IMR-90 (cell line): ENCODE measurements at regions not wholly inside any gene's neighbourhood (a gene's known extent, or its start where the extent isn't known, plus 50 kb on each side); places are given as distances from the start of the nearest gene placed in this dataset.

Experiments
- ATAC-seq: fragments of 200-7000 bp; cut with Tn5 transposase; 2 replicates; pipeline ENCODE4 v1.9.1; 2020; ENCODE audit warnings: low read depth, mild to moderate bottlenecking, moderate library complexity
- BruUV-seq: library from RNA; stranded (reverse); fragments of 400-500 nt; replicated peaks from 2 replicates; lab custom pipeline; 2021; lab: Mats Ljungman, UMichigan
- CTCF ChIA-PET: fragments of 300-600 bp; formaldehyde crosslinking; extraction: SDS; loops from one replicate; lab custom pipeline; 2021; ENCODE audit warnings: antibody characterized with exemption; lab: Yijun Ruan, JAX
- POLR2A ChIA-PET: fragments of 300-600 bp; sonication (Branson Sonifier 250); formaldehyde crosslinking; loops from one replicate; lab custom pipeline; 2022; ENCODE audit warnings: antibody characterized with exemption; ENCODE audit not compliant: unreplicated experiment; lab: Charles Lee
- DNase-seq: peaks from one replicate; pipeline ENCODE4 v3.0.0; 2013
- H2AFZ ChIP-seq: replicated peaks from 2 replicates; pipeline ENCODE3; 2013; ENCODE audit warnings: low read length, mild to moderate bottlenecking; ENCODE audit not compliant: poor library complexity
- H2AK5ac ChIP-seq: 2 replicates; pipeline ENCODE4 v1.6.1; 2013; ENCODE audit warnings: low read depth, low read length, inconsistent platforms
- H2AK9ac ChIP-seq: replicated peaks from 2 replicates; pipeline ENCODE3; 2013; ENCODE audit warnings: mild to moderate bottlenecking, low read depth, low read length, moderate library complexity; ENCODE audit not compliant: poor library complexity
- H2BK120ac ChIP-seq: 2 replicates; pipeline ENCODE4 v1.6.1; 2013; ENCODE audit warnings: low read depth, low read length, inconsistent platforms
- H2BK15ac ChIP-seq: 3 replicates; pipeline ENCODE4 v1.6.1; 2013; ENCODE audit warnings: low read depth, low read length, inconsistent platforms
- H2BK20ac ChIP-seq: 2 replicates; pipeline ENCODE4 v1.6.1; 2013; ENCODE audit warnings: low read depth, mild to moderate bottlenecking, inconsistent platforms, low read length, moderate library complexity
- H2BK5ac ChIP-seq: 2 replicates; pipeline ENCODE4 v1.6.1; 2013; ENCODE audit warnings: mild to moderate bottlenecking, low read depth, low read length, inconsistent platforms; ENCODE audit not compliant: poor library complexity, severe bottlenecking
- H3K14ac ChIP-seq: replicated peaks from 2 replicates; pipeline ENCODE4 v1.6.1; 2013; ENCODE audit warnings: low read depth, low read length, inconsistent platforms
- H3K18ac ChIP-seq: 2 replicates; pipeline ENCODE4 v1.6.1; 2013; ENCODE audit warnings: low read depth, low read length, control low read depth
- H3K23ac ChIP-seq: 2 replicates; pipeline ENCODE4 v1.6.1; 2013; ENCODE audit warnings: low read depth, low read length, inconsistent platforms
- H3K27ac ChIP-seq: 2 replicates; pipeline ENCODE4 v1.5.1; 2013; ENCODE audit warnings: mild to moderate bottlenecking, control low read depth, low read length; ENCODE audit not compliant: insufficient read depth
- H3K27me3 ChIP-seq: 2 replicates; pipeline ENCODE4 v1.6.1; 2013; ENCODE audit warnings: low read length; ENCODE audit not compliant: control insufficient read depth, insufficient read depth
- H3K36me3 ChIP-seq: 2 replicates; pipeline ENCODE4 v1.6.1; 2013; ENCODE audit warnings: low read length, mixed read lengths; ENCODE audit not compliant: control insufficient read depth, insufficient read depth
- H3K4ac ChIP-seq: 2 replicates; pipeline ENCODE4 v1.6.1; 2013; ENCODE audit warnings: low read depth, low read length, inconsistent platforms
- H3K4me1 ChIP-seq: 2 replicates; pipeline ENCODE4 v1.6.1; 2013; ENCODE audit warnings: low read length, mixed read lengths; ENCODE audit not compliant: control insufficient read depth, insufficient read depth
- H3K4me2 ChIP-seq: 2 replicates; pipeline ENCODE4 v1.6.1; 2013; ENCODE audit warnings: low read depth, mild to moderate bottlenecking, control low read depth, low read length, moderate library complexity
- H3K4me3 ChIP-seq: 2 replicates; pipeline ENCODE4 v1.5.1; 2013; ENCODE audit warnings: low read depth, mild to moderate bottlenecking, control low read depth, low read length, moderate library complexity; ENCODE audit not compliant: insufficient read depth
- H3K56ac ChIP-seq: 2 replicates; pipeline ENCODE4 v1.6.1; 2013; ENCODE audit warnings: low read length, inconsistent platforms; ENCODE audit not compliant: insufficient read depth; ENCODE audit errors: extremely low read depth
- H3K79me1 ChIP-seq, 2 experiments: 2 replicates each; pipeline ENCODE4 v1.6.1; 2013; ENCODE audit warnings: low read length in 2 of 2, inconsistent platforms in 1 of 2, low read depth in 1 of 2
- H3K9ac ChIP-seq: 2 replicates; pipeline ENCODE4 v1.6.1; 2013; ENCODE audit warnings: low read depth, low read length, control low read depth
- H3K9me1 ChIP-seq: 2 replicates; pipeline ENCODE4 v1.6.1; 2013; ENCODE audit warnings: low read length, inconsistent platforms; ENCODE audit not compliant: insufficient read depth
- H3K9me3 ChIP-seq: 2 replicates; pipeline ENCODE4 v1.6.1; 2013; ENCODE audit warnings: low read length; ENCODE audit not compliant: control insufficient read depth, insufficient read depth
- H4K20me1 ChIP-seq: 2 replicates; pipeline ENCODE4 v1.6.1; 2013; ENCODE audit warnings: low read length, inconsistent platforms; ENCODE audit not compliant: insufficient read depth
- H4K5ac ChIP-seq: 2 replicates; pipeline ENCODE4 v1.6.1; 2013; ENCODE audit warnings: mild to moderate bottlenecking, low read depth, low read length, control low read depth
- H4K8ac ChIP-seq, 2 experiments: 2 replicates each; pipeline ENCODE4 v1.6.1; 2013; ENCODE audit warnings: low read depth in 2 of 2, low read length in 2 of 2, control low read depth in 1 of 2, inconsistent platforms in 1 of 2
- H4K91ac ChIP-seq: 2 replicates; pipeline ENCODE4 v1.6.1; 2013; ENCODE audit warnings: low read depth, low read length, inconsistent platforms; ENCODE audit not compliant: insufficient read depth
- BHLHE40 ChIP-seq: fragments of 150-350 bp; IDR thresholded peaks from 2 replicates; pipeline ENCODE4 v1.6.1; 2016; ENCODE audit warnings: mild to moderate bottlenecking, low read depth, low read length
- CEBPB ChIP-seq: IDR thresholded peaks from 2 replicates; pipeline ENCODE4 v1.6.1; 2012; ENCODE audit warnings: low read depth, low read length, improper control_type of control experiment
- CHD1 ChIP-seq: IDR thresholded peaks from 2 replicates; pipeline ENCODE4 v1.6.1; 2012; ENCODE audit warnings: low read depth, low read length, improper control_type of control experiment
- FOS ChIP-seq: fragments of 150-350 bp; IDR thresholded peaks from 2 replicates; pipeline ENCODE4 v1.6.1; 2016; ENCODE audit warnings: low read depth, low read length
- MAFK ChIP-seq: IDR thresholded peaks from 2 replicates; pipeline ENCODE4 v1.6.1; 2012; ENCODE audit warnings: low read depth, low read length, improper control_type of control experiment
- MAZ ChIP-seq: IDR thresholded peaks from 2 replicates; pipeline ENCODE4 v1.6.1; 2012; ENCODE audit warnings: low read depth, mild to moderate bottlenecking, low read length, improper control_type of control experiment, moderate library complexity, borderline replicate concordance
- MXI1 ChIP-seq: IDR thresholded peaks from 2 replicates; pipeline ENCODE4 v1.6.1; 2012; ENCODE audit warnings: low read depth, mild to moderate bottlenecking, low read length, moderate library complexity, borderline replicate concordance
- NFE2L2 ChIP-seq: fragments of 150-350 bp; IDR thresholded peaks from 2 replicates; pipeline ENCODE4 v1.6.1; 2016; ENCODE audit warnings: low read depth, mild to moderate bottlenecking, low read length
- POLR2A ChIP-seq: IDR thresholded peaks from 2 replicates; pipeline ENCODE4 v1.6.1; 2012; ENCODE audit warnings: mild to moderate bottlenecking, low read depth, low read length
- RAD21 ChIP-seq: IDR thresholded peaks from 2 replicates; pipeline ENCODE4 v1.6.1; 2012; ENCODE audit warnings: low read length, improper control_type of control experiment
- RCOR1 ChIP-seq: IDR thresholded peaks from 2 replicates; pipeline ENCODE4 v1.6.1; 2012; ENCODE audit warnings: mild to moderate bottlenecking, low read length, improper control_type of control experiment; ENCODE audit not compliant: insufficient replicate concordance
- RFX5 ChIP-seq: IDR thresholded peaks from 2 replicates; pipeline ENCODE4 v1.8.0; 2012; ENCODE audit warnings: low read depth, mild to moderate bottlenecking, low read length, moderate library complexity
- SMC3 ChIP-seq: fragments of 150-350 bp; IDR thresholded peaks from 2 replicates; pipeline ENCODE4 v1.6.1; 2016; ENCODE audit warnings: low read depth, mild to moderate bottlenecking, antibody characterized with exemption, low read length, moderate library complexity
- WGBS, 2 experiments: methylation state at CpG; one replicate each; pipeline versions ENCODE4 v1.1.5 to v1.1.7; 2013; ENCODE audit warnings: missing lambda C conversion rate in 2 of 2; ENCODE audit not compliant: insufficient read length in 1 of 2; ENCODE audit errors: extremely low coverage in 2 of 2; 5-methylcytosine and 5-hydroxymethylcytosine counted together
- dilution Hi-C: fragments of 300-500 bp; cut with HindIII; formaldehyde crosslinking; loops from one replicate; pipeline ENCODE4 v1.14.3; 2018; ENCODE audit warnings: low sequenced_read_pairs; ENCODE audit not compliant: unreplicated experiment
- in situ Hi-C: fragments of 300-500 bp; cut with MboI; formaldehyde crosslinking; loops from 3 replicates; pipeline ENCODE4 v1.14.3; 2019; ENCODE audit warnings: low sequenced_read_pairs, inconsistent platforms, mixed read lengths
- intact Hi-C: fragments of 100-400 bp; cut with micrococcal nuclease; formaldehyde crosslinking; loops from 2 replicates; pipeline ENCODE4 v1.10.0; 2022
- TF ChIP-seq, protein P1 (sequence below): fragments of 150-350 bp; IDR thresholded peaks from 2 replicates; pipeline ENCODE4 v1.6.1; 2017; ENCODE audit warnings: mild to moderate bottlenecking, antibody characterized with exemption, low read length, low read depth
- TF ChIP-seq, protein P2 (sequence below): fragments of 150-350 bp; IDR thresholded peaks from 2 replicates; pipeline ENCODE4 v1.6.1; 2016; ENCODE audit warnings: low read depth, mild to moderate bottlenecking, low read length, moderate library complexity, borderline replicate concordance
- TF ChIP-seq, protein P3 (sequence below): conservative IDR thresholded peaks from 2 replicates; pipeline ENCODE4 v1.5.1; 2012; ENCODE audit warnings: mild to moderate bottlenecking, low read depth, low read length, improper control_type of control experiment

DNA sequence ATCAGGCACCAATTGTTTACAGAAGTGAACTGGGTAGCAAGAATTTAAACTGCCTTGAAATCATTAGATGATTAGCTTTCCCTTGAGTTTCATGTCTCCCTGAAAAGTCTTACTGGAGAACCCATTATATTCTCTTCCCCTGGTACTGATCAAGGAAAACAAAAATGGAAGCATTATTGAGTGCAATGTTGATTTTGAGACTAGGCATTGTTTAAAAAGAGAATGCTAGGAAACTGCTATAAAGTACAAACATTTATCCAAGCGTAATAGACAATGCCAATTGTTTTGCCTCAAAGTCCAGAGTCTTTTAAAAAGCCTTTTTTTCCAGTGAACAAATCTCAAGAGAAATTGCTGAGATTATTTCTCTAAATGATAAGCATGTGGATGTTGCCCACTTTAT, 197.0 kb downstream of the CCER1 start:
- Histone ChIP-seq H3K56ac (no peak overlapping the region), H3K4me2 (no peak overlapping the region), H3K9me3 (no peaks in the 10 kb centered on the region), H3K27me3 (no peaks in the 10 kb centered on the region), H2BK15ac (no peak overlapping the region), H2AK9ac (no peak overlapping the region), H3K36me3 (no peaks in the 10 kb centered on the region), H3K14ac (no peak overlapping the region), H4K20me1 (no peaks in the 10 kb centered on the region), H3K79me1 (no peaks in the 10 kb centered on the region), H2BK5ac (no peak overlapping the region), H2AK5ac (no peak overlapping the region), H3K4ac (no peak overlapping the region), H3K4me3 (no peak overlapping the region), H4K8ac (no peak overlapping the region), H2BK120ac (no peak overlapping the region), H3K9me1 (no peaks in the 10 kb centered on the region), H4K91ac (no peak overlapping the region), H3K18ac (no peak overlapping the region), H2BK20ac (no peak overlapping the region), H3K23ac (no peak overlapping the region), H2AFZ (no peak overlapping the region), H3K27ac (no peak overlapping the region), H3K9ac (no peak overlapping the region), H4K5ac (no peak overlapping the region), H3K4me1 (no peaks in the 10 kb centered on the region)
- TF ChIP-seq SMC3, result no peak
- no peak for TF ChIP-seq MXI1
- TF ChIP-seq FOS, result no peak
- no peak for TF ChIP-seq MAZ
- TF ChIP-seq CEBPB, result no peak
- TF ChIP-seq BHLHE40, result no peak
- TF ChIP-seq NFE2L2, result no peak
- TF ChIP-seq, protein P1, sequence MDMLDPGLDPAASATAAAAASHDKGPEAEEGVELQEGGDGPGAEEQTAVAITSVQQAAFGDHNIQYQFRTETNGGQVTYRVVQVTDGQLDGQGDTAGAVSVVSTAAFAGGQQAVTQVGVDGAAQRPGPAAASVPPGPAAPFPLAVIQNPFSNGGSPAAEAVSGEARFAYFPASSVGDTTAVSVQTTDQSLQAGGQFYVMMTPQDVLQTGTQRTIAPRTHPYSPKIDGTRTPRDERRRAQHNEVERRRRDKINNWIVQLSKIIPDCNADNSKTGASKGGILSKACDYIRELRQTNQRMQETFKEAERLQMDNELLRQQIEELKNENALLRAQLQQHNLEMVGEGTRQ, result no peak
- no peak for TF ChIP-seq MAFK
- no peak for TF ChIP-seq RAD21
- TF ChIP-seq, protein P2, sequence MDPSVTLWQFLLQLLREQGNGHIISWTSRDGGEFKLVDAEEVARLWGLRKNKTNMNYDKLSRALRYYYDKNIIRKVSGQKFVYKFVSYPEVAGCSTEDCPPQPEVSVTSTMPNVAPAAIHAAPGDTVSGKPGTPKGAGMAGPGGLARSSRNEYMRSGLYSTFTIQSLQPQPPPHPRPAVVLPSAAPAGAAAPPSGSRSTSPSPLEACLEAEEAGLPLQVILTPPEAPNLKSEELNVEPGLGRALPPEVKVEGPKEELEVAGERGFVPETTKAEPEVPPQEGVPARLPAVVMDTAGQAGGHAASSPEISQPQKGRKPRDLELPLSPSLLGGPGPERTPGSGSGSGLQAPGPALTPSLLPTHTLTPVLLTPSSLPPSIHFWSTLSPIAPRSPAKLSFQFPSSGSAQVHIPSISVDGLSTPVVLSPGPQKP, result no peak
- TF ChIP-seq POLR2A, result no peak
- TF ChIP-seq RCOR1, result no peak
- no peak for TF ChIP-seq RFX5
- no peak for TF ChIP-seq CHD1
- TF ChIP-seq, protein P3, sequence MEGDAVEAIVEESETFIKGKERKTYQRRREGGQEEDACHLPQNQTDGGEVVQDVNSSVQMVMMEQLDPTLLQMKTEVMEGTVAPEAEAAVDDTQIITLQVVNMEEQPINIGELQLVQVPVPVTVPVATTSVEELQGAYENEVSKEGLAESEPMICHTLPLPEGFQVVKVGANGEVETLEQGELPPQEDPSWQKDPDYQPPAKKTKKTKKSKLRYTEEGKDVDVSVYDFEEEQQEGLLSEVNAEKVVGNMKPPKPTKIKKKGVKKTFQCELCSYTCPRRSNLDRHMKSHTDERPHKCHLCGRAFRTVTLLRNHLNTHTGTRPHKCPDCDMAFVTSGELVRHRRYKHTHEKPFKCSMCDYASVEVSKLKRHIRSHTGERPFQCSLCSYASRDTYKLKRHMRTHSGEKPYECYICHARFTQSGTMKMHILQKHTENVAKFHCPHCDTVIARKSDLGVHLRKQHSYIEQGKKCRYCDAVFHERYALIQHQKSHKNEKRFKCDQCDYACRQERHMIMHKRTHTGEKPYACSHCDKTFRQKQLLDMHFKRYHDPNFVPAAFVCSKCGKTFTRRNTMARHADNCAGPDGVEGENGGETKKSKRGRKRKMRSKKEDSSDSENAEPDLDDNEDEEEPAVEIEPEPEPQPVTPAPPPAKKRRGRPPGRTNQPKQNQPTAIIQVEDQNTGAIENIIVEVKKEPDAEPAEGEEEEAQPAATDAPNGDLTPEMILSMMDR, result no peak
- WGBS, 2 experiments, result no CpG with 5 or more reads among the region's 1 CpG
- ChIA-PET POLR2A (no interaction called here), CTCF (no interaction called here)
- no TSS peak for BruUV-seq
- no peak for DNase-seq
- ATAC-seq, result no peak
- dilution Hi-C loops, result no loop called here
- in situ Hi-C loops, result no loop called here
- intact Hi-C loops, result no loop called here
